Smooth muscle cell (in vitro differentiated cells): ENCODE measurements at regions not wholly inside any gene's neighbourhood (a gene's known extent, or its start where the extent isn't known, plus 50 kb on each side); places are given as distances from the start of the nearest gene placed in this dataset.

Experiments used
- DNase-seq: peaks from one replicate; lab custom pipeline; 2025; ENCODE audit not compliant: unreplicated experiment; lab: John Stamatoyannopoulos, UW
- H2AFZ ChIP-seq: fragments of 200-600 bp; sonication (generic); 2 replicates; pipeline ENCODE4 v1.6.0; 2016; ENCODE audit warnings: antibody characterized with exemption, low read depth, mild to moderate bottlenecking
- H3F3A ChIP-seq: fragments of 200-600 bp; sonication (generic); 2 replicates; pipeline ENCODE4 v1.6.0; 2017; ENCODE audit warnings: antibody characterized with exemption, low read depth
- H3K27ac ChIP-seq: fragments of 200-600 bp; sonication (generic); 2 replicates; pipeline ENCODE4 v1.5.1; 2016; ENCODE audit warnings: low read depth, mild to moderate bottlenecking
- H3K27me3 ChIP-seq: fragments of 200-600 bp; sonication (generic); 2 replicates; pipeline ENCODE4 v1.6.1; 2016; ENCODE audit warnings: low read depth, mild to moderate bottlenecking
- H3K36me3 ChIP-seq: fragments of 200-600 bp; sonication (generic); 2 replicates; pipeline ENCODE4 v1.5.1; 2016; ENCODE audit warnings: low read depth
- H3K4me1 ChIP-seq: fragments of 200-600 bp; sonication (generic); 2 replicates; pipeline ENCODE4 v1.5.1; 2016; ENCODE audit warnings: low read depth
- H3K4me2 ChIP-seq: fragments of 200-600 bp; sonication (generic); 2 replicates; pipeline ENCODE4 v1.6.0; 2016; ENCODE audit warnings: mild to moderate bottlenecking
- H3K4me3 ChIP-seq: fragments of 200-600 bp; sonication (generic); 2 replicates; pipeline ENCODE4 v1.5.1; 2016; ENCODE audit warnings: mild to moderate bottlenecking
- H3K79me2 ChIP-seq: fragments of 200-600 bp; sonication (generic); 2 replicates; pipeline ENCODE4 v1.6.0; 2016; ENCODE audit warnings: low read depth, mild to moderate bottlenecking
- H3K9ac ChIP-seq: fragments of 200-600 bp; sonication (generic); 2 replicates; pipeline ENCODE4 v1.6.0; 2016; ENCODE audit warnings: low read depth
- H3K9me3 ChIP-seq: fragments of 200-600 bp; sonication (generic); replicated peaks from 2 replicates; pipeline ENCODE4 v1.5.1; 2016; ENCODE audit warnings: low read depth
- H4K20me1 ChIP-seq: fragments of 200-600 bp; sonication (generic); 2 replicates; pipeline ENCODE4 v1.6.0; 2016; ENCODE audit warnings: low read depth
- WGBS: methylation state at CpG from one replicate; pipeline ENCODE4 v1.1.7; 2016; ENCODE audit warnings: low lambda C conversion rate; 5-methylcytosine and 5-hydroxymethylcytosine counted together
- TF ChIP-seq, protein P1 (sequence below): fragments of 200-600 bp; sonication (generic); IDR thresholded peaks from 2 replicates; pipeline ENCODE4 v1.5.1; 2017; ENCODE audit warnings: borderline replicate concordance, mild to moderate bottlenecking, antibody characterized with exemption; ENCODE audit not compliant: insufficient read depth, poor library complexity, severe bottlenecking

DNA sequence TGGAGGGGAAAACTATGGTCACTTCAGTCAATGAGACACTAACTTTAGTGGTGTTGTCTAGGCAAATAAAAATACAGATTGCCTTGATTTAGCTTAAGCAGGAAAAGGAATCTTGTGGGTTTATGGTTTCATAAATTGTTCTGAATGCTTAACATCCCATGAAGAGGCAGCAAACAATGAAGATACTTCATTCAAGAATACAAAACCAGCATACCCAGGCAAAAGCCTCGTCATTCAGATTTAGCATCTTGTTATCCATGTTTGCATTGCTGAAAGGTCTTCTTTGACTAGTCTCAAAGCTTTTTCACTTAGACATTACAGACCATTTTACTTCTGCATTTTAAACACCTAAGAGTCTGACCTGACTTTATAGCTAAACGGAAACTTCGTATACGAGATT is 272.7 kb upstream of the FSHR start:
- no peak for DNase-seq
- no peak overlapping the region for H3K4me2 ChIP-seq
- no peaks in the 10 kb centered on the region for H3K9me3 ChIP-seq
- no peak overlapping the region for H3K4me3 ChIP-seq
- H3K4me1 ChIP-seq: no peaks in the 10 kb centered on the region
- H4K20me1 ChIP-seq: no peaks in the 10 kb centered on the region
- H3F3A ChIP-seq: no peaks in the 10 kb centered on the region
- H3K9ac ChIP-seq: no peak overlapping the region
- H3K27me3 ChIP-seq: no peaks in the 10 kb centered on the region
- no peaks in the 10 kb centered on the region for H3K79me2 ChIP-seq
- TF ChIP-seq, protein P1, sequence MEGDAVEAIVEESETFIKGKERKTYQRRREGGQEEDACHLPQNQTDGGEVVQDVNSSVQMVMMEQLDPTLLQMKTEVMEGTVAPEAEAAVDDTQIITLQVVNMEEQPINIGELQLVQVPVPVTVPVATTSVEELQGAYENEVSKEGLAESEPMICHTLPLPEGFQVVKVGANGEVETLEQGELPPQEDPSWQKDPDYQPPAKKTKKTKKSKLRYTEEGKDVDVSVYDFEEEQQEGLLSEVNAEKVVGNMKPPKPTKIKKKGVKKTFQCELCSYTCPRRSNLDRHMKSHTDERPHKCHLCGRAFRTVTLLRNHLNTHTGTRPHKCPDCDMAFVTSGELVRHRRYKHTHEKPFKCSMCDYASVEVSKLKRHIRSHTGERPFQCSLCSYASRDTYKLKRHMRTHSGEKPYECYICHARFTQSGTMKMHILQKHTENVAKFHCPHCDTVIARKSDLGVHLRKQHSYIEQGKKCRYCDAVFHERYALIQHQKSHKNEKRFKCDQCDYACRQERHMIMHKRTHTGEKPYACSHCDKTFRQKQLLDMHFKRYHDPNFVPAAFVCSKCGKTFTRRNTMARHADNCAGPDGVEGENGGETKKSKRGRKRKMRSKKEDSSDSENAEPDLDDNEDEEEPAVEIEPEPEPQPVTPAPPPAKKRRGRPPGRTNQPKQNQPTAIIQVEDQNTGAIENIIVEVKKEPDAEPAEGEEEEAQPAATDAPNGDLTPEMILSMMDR: no peak
- H3K27ac ChIP-seq: no peak overlapping the region
- 94% methylated on average over 4 of the region's 4 CpGs for WGBS
- H2AFZ ChIP-seq: no peak overlapping the region
- no peaks in the 10 kb centered on the region for H3K36me3 ChIP-seq

DNA sequence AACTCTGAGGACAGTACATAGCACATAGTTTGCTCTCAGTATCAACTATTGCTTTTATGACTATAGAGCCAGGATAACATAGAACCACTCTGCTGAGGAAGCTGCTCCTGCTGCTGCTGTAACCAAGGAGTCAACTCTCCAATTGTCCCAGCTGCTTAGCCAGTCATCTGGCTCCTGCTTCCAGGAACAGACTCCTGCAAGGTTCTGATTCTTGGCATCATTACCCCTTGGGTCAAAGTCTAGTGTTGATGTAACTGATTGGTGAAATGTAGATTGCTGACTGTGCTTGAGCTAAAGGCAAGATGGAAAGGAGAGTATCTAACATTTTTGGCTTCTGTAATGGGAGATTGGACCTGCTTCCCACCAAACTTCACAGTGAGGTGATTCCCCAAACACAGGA is 261.9 kb upstream of the FSHR start:
- no peak for DNase-seq
- Histone ChIP-seq H3K36me3 (no peaks in the 10 kb centered on the region), H3K4me1 (no peaks in the 10 kb centered on the region), H3K27ac (no peak overlapping the region), H4K20me1 (no peaks in the 10 kb centered on the region), H3K9me3 (no peaks in the 10 kb centered on the region), H3K9ac (no peak overlapping the region), H2AFZ (no peak overlapping the region), H3K4me2 (no peak overlapping the region), H3K27me3 (no peaks in the 10 kb centered on the region), H3K4me3 (no peak overlapping the region), H3F3A (no peaks in the 10 kb centered on the region), H3K79me2 (no peaks in the 10 kb centered on the region)
- TF ChIP-seq, protein P1: no peak

DNA sequence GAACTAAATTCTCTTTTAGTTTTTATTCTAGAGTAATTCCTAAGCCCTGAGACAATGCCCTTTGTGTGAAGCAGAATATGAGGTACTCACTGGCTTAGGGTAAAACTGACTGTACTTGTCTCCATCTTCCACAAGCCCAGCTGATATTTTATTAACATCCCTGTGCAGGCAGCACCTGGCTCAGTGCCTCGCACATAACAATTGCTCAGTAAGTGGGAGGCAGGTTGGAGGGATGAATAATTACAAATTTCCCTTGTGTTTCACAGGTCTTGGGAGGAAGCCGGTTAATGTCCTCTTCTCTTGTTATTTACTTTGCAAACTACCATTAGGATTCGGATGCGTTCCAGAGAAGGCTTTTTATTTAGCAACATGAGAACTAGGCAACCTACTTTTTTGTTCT is 249.8 kb upstream of the FSHR start:
- WGBS: 59% methylated on average over 4 of the region's 4 CpGs
- Histone ChIP-seq H3F3A (no peaks in the 10 kb centered on the region), H3K9me3 (no peaks in the 10 kb centered on the region), H3K27ac (no peak overlapping the region), H3K4me2 (no peak overlapping the region), H3K79me2 (no peaks in the 10 kb centered on the region), H2AFZ (no peak overlapping the region), H3K36me3 (no peaks in the 10 kb centered on the region), H3K9ac (no peak overlapping the region), H4K20me1 (no peaks in the 10 kb centered on the region), H3K4me3 (no peak overlapping the region), H3K4me1 (no peaks in the 10 kb centered on the region), H3K27me3 (no peaks in the 10 kb centered on the region)
- TF ChIP-seq, protein P1: no peak
- no peak for DNase-seq

DNA sequence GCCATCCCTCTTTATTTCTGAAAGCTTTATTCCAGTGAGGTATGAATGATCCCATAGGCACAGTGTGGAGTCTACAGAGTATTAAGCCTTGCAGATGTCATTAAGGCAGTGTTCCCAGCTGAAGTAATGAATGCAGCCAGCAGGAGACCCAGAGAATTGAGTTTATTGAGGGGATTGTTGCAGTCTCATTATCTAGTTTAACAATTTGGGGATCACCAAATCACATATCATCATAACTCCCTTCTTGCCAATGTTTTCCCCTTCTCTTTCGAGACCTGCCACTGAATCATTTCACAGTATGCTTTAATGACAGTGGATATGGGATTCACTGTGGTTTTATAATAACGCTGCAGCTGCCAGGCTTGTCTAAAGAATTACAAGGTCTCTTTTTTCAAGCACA is 249.3 kb upstream of the FSHR start:
- no peak overlapping the region for H3K9ac ChIP-seq
- no peak overlapping the region for H3K27ac ChIP-seq
- TF ChIP-seq, protein P1: no peak
- H3K79me2 ChIP-seq: no peaks in the 10 kb centered on the region
- H4K20me1 ChIP-seq: no peaks in the 10 kb centered on the region
- H3K9me3 ChIP-seq: no peaks in the 10 kb centered on the region
- no peaks in the 10 kb centered on the region for H3K36me3 ChIP-seq
- no peak overlapping the region for H2AFZ ChIP-seq
- no peak for DNase-seq
- H3K27me3 ChIP-seq: no peaks in the 10 kb centered on the region
- no peak overlapping the region for H3K4me2 ChIP-seq
- H3K4me3 ChIP-seq: no peak overlapping the region
- H3K4me1 ChIP-seq: no peaks in the 10 kb centered on the region
- no peaks in the 10 kb centered on the region for H3F3A ChIP-seq
- 79% methylated on average over 2 of the region's 2 CpGs for WGBS
